GM21526 (cell line): ENCODE measurements at regions not wholly inside any gene's neighbourhood (a gene's known extent, or its start where the extent isn't known, plus 50 kb on each side); places are given as distances from the start of the nearest gene placed in this dataset.

Experiments used
- ATAC-seq: cut with Tn5 transposase; IDR thresholded peaks from one replicate; pipeline ENCODE4 v1.9.1; 2021; ENCODE audit warnings: moderate library complexity; ENCODE audit not compliant: unreplicated experiment, low FRiP score

DNA sequence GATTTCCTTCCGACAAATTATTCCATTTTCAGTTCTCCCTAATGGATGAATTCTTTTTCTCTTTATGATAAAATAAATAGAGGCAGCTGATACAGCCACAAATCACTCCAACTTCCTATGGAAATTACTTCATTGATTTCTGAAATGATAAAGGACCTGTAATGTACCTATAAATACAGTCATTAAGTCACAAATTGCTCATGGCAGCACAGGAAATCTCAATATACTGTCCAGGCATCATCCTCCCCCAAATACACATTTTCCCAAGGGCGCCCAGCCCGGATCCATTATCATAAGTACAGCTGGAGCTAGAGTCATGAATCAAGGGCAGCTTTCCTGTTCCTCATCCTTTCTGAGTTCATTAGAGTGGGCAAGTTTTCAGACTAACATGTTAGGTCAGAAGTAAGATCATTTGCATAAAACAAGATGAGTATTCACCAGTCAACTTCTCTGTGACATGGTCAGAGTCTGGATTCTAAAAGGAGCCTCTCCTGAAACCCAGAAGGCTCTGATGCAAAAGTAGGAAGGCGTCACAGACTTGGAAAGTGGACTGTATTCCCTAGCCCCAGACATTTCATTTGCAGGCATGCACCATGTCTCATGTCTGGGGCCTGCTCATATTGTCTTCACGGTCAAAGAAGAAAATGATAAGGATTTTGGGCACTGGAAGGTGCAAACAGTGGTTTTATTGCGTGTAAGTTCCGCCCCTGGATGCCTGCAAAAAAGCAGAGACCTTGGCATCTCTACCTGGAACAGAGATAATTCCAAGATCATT lies 383.2 kb downstream of the PLK2 start:
- no peak for ATAC-seq

GRCh38 chr5:58075907-58076306 lies 384.0 kb downstream of the PLK2 start:
- no peak for ATAC-seq

DNA sequence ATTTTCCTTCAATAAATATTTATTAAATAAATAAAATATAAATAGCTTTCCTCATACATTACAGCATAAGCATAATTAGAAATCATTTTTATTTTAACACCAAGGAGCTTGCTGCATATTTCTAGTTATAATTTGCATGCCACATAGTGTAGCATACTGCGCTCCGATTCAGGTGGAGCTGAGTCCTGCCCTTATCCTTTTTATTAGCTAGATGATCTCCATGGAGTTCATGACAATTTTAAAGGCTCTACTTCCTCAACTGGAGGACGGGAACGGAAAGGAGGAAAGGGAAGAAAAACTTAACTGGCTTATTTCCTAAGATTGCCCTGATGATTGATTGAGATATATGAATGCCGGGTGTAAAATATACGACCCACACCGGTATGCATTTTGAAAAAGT lies 385.2 kb downstream of the PLK2 start:
- no peak for ATAC-seq

GRCh38 chr5:58074222-58074621 lies 385.7 kb downstream of the PLK2 start:
- no peak for ATAC-seq

- ATAC-seq, result no peak
Observed at GRCh38 chr5:58073243-58073642, 386.6 kb downstream of the PLK2 start.

GRCh38 chr5:58072300-58072965 lies 387.5 kb downstream of the PLK2 start:
- ATAC-seq, result no peak

DNA sequence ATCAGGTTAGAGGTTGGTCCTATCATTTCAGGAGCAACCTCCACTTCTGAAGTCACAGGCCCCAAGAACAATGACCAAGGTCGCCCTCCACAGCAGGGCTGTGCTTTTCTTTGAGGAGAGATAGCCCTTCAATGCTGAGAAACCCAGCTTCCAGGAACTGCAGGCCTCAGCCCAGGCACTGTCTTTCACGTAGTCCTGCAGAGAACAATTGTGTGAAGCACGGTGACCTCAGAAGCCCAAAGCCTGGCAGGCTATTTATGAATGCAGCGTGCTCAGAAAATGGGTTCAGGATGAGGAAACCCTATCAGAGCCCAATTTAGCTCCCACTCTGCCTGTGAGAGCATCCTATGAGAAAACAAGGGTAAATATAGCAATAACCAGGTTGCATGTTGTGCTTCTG lies 388.3 kb downstream of the PLK2 start:
- ATAC-seq, result no peak

DNA sequence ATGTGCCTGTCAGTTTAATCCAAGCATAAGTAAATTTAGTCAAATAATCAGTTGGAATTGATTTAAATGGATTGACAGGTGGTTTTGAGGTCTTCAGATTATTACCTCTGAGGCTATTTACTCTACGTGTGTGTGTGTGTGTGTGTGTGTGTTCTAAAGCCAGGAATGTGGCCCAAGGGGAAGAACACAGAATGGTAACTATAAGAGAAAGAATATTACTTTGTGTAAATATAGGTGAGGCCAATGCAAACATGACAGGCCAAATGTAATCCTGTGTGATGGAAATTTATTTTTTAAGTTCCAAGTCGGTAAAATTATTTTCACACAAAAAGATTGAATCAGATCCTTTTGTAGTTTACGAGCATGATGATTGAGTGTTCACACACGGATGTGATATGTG lies 390.0 kb downstream of the PLK2 start:
- no peak for ATAC-seq

DNA sequence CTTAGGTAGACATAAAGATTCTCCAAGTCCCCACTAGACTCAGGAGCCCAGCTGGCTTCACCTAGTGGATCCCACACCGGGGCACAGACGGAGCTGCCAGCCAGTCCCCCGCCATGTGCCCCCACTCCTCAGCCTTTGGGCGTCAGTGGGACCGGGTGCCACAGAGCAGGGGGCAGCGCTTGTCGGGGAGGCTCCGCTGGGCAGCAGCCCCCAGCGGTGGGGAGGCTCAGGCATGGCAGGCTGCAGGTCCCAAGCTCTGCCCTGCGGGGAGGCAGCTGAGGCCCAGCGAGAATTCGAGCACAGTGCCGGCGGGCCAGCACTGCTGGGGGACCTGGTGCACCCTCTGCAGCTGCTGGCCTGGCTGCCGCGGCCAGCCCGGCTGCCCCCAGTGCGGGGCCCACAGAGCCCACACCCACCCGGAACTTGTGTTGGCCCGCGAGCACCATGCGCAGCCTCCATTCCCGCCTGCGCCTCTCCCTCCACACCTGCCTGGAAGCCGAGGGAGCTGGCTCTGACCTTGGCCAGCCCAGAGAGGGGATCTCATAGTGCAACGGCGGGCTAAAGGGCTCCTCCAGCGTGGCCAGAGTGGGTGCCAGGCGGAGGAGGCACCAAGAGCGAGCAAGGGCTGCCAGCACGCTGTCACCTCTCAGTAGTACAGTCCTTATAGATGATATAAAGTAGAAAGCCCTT lies 390.7 kb downstream of the PLK2 start:
- ATAC-seq, result no peak

DNA sequence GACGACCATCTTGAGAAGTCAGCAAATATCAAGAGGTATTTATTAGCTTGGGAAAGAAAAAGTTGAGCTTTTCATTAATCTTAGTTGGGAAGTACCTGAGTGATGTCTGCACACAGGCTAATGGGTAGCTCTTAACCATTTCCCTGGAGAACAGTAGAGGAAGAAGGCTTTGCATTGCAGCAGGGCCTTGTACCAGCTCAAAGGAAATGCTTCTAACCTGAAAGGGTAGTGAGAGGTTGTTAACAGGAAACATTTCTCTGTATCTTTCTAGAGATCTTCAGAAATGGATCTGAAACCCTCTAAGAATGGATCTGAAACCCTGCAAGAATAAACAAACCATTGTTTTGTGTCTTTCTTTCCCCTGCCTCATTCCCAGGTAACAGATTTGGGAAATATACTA lies 393.3 kb downstream of the PLK2 start:
- no peak for ATAC-seq

DNA sequence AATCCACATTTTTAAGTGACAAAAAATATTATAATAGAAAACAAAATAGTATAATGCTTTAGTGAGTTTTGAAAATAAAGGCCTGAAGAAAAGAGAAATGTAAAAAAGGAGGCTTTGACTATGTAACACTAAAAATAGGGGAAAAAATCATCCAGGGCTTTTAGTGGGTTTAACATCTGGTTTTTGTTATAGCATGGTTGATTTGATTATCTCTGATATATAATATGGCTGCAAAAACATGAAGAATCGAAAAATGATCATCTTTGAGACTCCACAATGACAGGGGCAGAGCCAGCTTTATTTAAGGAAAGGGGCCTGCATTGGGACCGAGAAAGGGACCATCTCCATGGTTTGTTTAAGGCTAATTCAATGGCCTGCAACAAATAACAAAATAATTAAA lies 393.8 kb downstream of the PLK2 start:
- ATAC-seq, result no peak

DNA sequence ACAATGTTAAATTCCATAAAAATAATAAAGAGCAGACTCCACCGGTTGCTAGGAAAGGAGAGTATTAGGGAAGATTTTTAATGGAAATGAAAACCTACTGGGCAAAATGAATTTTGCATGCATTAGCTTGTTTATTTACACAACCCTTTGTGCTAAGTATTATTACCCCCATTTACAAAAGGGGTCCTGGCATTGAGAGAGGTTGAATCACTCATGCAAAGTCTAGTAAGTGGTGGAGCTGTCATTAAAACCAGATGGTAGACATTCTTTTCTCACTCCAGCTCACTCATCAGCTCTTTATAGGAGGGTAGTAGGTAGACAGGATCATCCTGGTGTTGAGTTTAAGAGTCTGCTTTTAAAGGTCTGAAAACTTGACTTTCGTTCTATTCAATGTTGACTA lies 395.1 kb downstream of the PLK2 start:
- ATAC-seq, result no peak

DNA sequence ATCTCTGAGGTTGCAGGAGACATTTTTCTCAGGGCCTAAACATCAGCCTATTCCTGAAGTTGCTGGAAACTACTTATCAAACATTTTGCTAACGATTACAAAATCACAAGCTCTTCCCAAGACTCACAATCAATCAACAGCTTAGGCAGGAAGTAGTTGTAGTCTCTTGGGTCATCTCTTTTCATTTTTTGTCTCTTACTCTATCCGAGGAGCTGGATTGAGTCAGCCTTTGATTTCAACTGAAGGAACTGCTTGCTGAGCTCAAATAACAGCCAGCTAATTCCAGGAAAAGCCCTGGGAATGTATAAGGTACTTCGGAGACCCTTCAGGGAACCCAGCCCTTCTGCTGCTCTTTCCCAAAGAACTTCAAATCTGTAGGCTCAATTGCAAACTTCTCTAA lies 398.9 kb downstream of the PLK2 start:
- no peak for ATAC-seq

GRCh38 chr5:58057324-58057723 lies 402.6 kb downstream of the PLK2 start:
- no peak for ATAC-seq

DNA sequence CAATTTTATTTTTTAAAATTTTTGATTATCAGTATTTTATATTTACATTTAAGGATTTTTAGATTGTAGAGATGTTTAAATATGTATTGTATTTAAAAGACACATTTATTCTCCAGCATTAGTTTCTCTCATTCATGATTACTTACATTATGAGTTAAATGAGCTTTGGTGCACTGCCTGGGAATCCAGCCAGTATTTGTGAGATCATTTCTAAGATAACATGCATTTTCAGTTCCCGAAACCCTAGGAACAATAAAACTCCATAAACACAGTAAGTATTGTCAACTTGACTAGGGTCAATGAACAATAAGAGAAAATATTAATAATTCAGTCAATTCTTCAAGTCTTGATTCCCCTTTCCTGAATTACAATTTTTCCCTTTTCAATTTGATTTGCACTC lies 403.3 kb downstream of the PLK2 start:
- no peak for ATAC-seq

GRCh38 chr5:58054018-58054417 lies 405.9 kb downstream of the PLK2 start:
- ATAC-seq, result no peak

GRCh38 chr5:58048954-58049353 lies 410.9 kb downstream of the PLK2 start:
- no peak for ATAC-seq

- no peak for ATAC-seq
Observed at GRCh38 chr5:58048185-58048925, 411.5 kb downstream of the PLK2 start.

DNA sequence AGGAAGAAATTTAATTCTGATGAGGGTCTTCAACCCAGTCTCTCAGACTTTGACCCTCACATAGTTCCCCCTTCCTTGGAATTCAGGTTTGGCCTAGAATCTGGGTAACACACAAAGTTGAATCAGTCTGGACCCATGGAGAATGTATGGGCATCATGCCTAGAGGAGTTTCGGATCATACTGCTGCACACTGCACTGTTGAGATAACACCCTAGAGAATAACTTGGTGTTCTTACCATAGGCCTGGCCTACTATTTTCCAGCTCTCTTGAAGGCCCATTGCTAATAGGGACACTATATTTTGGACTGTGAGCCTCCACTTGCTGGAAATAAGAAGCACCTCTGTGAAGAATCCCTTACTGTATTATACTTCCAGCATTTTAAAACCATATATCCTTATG lies 413.5 kb downstream of the PLK2 start:
- no peak for ATAC-seq

- no peak for ATAC-seq
Observed at GRCh38 chr5:58044166-58044565, 415.7 kb downstream of the PLK2 start.
